ENCODE measurements at regions not wholly inside any gene's neighbourhood (a gene's known extent, or its start where the extent isn't known, plus 50 kb on each side); places are given as distances from the start of the nearest gene placed in this dataset.

GRCh38 chr10:127648885-127649284 lies 88.1 kb upstream of the FOXI2 start:
- no peak for TF ChIP-seq ZNF274 (IDR thresholded peaks at IDR 0.05; ENCODE audit: low read depth, low read length)
- TF ChIP-seq POLR2A (IDR thresholded peaks at IDR 0.05; ENCODE audit: borderline replicate concordance, extremely low read depth, insufficient read depth, insufficient read length) = no peak
- TF ChIP-seq SRF (IDR thresholded peaks at IDR 0.05; ENCODE audit: low read depth) = no peak
- TF ChIP-seq EZH2 (IDR thresholded peaks at IDR 0.05) = no peak
- TF ChIP-seq CTCF (IDR thresholded peaks at IDR 0.05 in 2 of 3, conservative IDR thresholded peaks at IDR 0.05 in 1 of 3; ENCODE audit: borderline replicate concordance in 1 of 3, insufficient read depth in 1 of 3, low read depth in 2 of 3, low read length in 2 of 3) = no peak
- TF ChIP-seq ZBTB33 (IDR thresholded peaks at IDR 0.05; ENCODE audit: extremely low read depth, insufficient replicate concordance, low read length) = no peak
- no peak for TF ChIP-seq POLR2AphosphoS5 (IDR thresholded peaks at IDR 0.05; ENCODE audit: low read depth, low read length)
- no peak for TF ChIP-seq ATF3 (IDR thresholded peaks at IDR 0.05)
- no peak for TF ChIP-seq JUND (IDR thresholded peaks at IDR 0.05)
- TF ChIP-seq EGR1 (IDR thresholded peaks at IDR 0.05; ENCODE audit: low read depth) = no peak
- no peak for TF ChIP-seq MAX (IDR thresholded peaks at IDR 0.05)
- TF ChIP-seq RAD21 (IDR thresholded peaks at IDR 0.05; ENCODE audit: low read depth) = no peak
- TF ChIP-seq REST (IDR thresholded peaks at IDR 0.05; ENCODE audit: low read depth) = no peak
